T47D (cell line): ENCODE measurements at regions not wholly inside any gene's neighbourhood (a gene's known extent, or its start where the extent isn't known, plus 50 kb on each side); places are given as distances from the start of the nearest gene placed in this dataset.
"Not testable (repeated sequence)": the region's sequence is repeated elsewhere in the genome, so short reads cannot be mapped to it uniquely, and the experiment has no call there.

Experiments
- DNase-seq, 2 experiments: peaks; one replicate each; pipeline versions ENCODE4 v3.0.0 to v3.0.0-alpha.2; 2011 to 2012; ENCODE audit warnings: low read depth in 1 of 2, low spot score in 1 of 2
- JUND ChIP-seq: IDR thresholded peaks from 2 replicates; pipeline ENCODE4 v1.6.1; 2012; ENCODE audit warnings: low read depth
- in situ Hi-C: cut with HindIII; loops from 2 replicates; pipeline ENCODE4 v1.10.0; 2016; ENCODE audit warnings: low sequenced_read_pairs, low pct_unique_long_range_greater_than_20kb

- in situ Hi-C loops: no loop called here
- no peak for DNase-seq
Observed at GRCh38 chr18:70417847-70418246, 129.0 kb downstream of the SOCS6 start.

GRCh38 chr18:70416496-70416895 is 127.7 kb downstream of the SOCS6 start:
- in situ Hi-C loops: no loop called here
- TF ChIP-seq JUND: no peak

More at GRCh38 chr18:70417847-70418246, 129.0 kb downstream of the SOCS6 start:
- TF ChIP-seq JUND: no peak

GRCh38 chr18:70415823-70416488 is 127.1 kb downstream of the SOCS6 start:
- TF ChIP-seq JUND: no peak
- no peak for DNase-seq
- in situ Hi-C loops: no loop called here

More at GRCh38 chr18:70416496-70416895, 127.7 kb downstream of the SOCS6 start:
- DNase-seq: no peak

GRCh38 chr18:70414315-70414900 is 125.6 kb downstream of the SOCS6 start:
- DNase-seq: no peak
- no peak for TF ChIP-seq JUND
- in situ Hi-C loops: no loop called here

GRCh38 chr18:70413455-70413854 is 124.6 kb downstream of the SOCS6 start:
- in situ Hi-C loops: no loop called here
- no peak for DNase-seq
- TF ChIP-seq JUND: no peak

- DNase-seq: no peak
- in situ Hi-C loops: no loop called here
- TF ChIP-seq JUND: no peak
Observed at GRCh38 chr18:70411876-70412435, 123.1 kb downstream of the SOCS6 start.

- in situ Hi-C loops: no loop called here
- DNase-seq: no peak
- no peak for TF ChIP-seq JUND
Observed at GRCh38 chr18:70411307-70411706, 122.5 kb downstream of the SOCS6 start.

GRCh38 chr18:70405052-70405451 is 116.2 kb downstream of the SOCS6 start:
- DNase-seq: no peak
- in situ Hi-C loops: no loop called here
- TF ChIP-seq JUND: no peak

GRCh38 chr18:70400476-70400875 is 111.6 kb downstream of the SOCS6 start:
- in situ Hi-C loops: no loop called here
- DNase-seq: no peak
- TF ChIP-seq JUND: no peak

GRCh38 chr18:70398076-70398475 is 109.2 kb downstream of the SOCS6 start:
- DNase-seq: no peak
- in situ Hi-C loops: no loop called here
- no peak for TF ChIP-seq JUND

- no peak for DNase-seq
- in situ Hi-C loops: no loop called here
- TF ChIP-seq JUND: no peak
Observed at GRCh38 chr18:70397259-70397925, 108.5 kb downstream of the SOCS6 start.

GRCh38 chr18:70395771-70396170 is 106.9 kb downstream of the SOCS6 start:
- in situ Hi-C loops, DNase-seq: not testable (repeated sequence)

- DNase-seq: no peak
- in situ Hi-C loops: no loop called here
- TF ChIP-seq JUND: no peak
Observed at GRCh38 chr18:70394672-70395071, 105.8 kb downstream of the SOCS6 start.
